ENCODE measurements at regions not wholly inside any gene's neighbourhood (a gene's known extent, or its start where the extent isn't known, plus 50 kb on each side); places are given as distances from the start of the nearest gene placed in this dataset.

- H3K36me3 ChIP-seq, result no peaks in the 10 kb centered on the region
- no peak overlapping the region for H3K27ac ChIP-seq
- no peak overlapping the region for H3K4me3 ChIP-seq (ENCODE audit: low read depth, low read length)
- DNase-seq, result no peak
- H3K27me3 ChIP-seq (ENCODE audit: insufficient read depth, low read depth, severe bottlenecking), result peaks cover 13% of the 10 kb centered on the region
- TF ChIP-seq CTCF (IDR thresholded peaks at IDR 0.05; ENCODE audit: low read depth, low read length), result no peak
- no peaks in the 10 kb centered on the region for H3K9me3 ChIP-seq (ENCODE audit: severe bottlenecking)
Measured at GRCh38 chr2:125444106-125444505, 1211.9 kb upstream of the GYPC start.

- TF ChIP-seq CTCF (IDR thresholded peaks at IDR 0.05; ENCODE audit: low read depth, low read length), result no peak
- Histone ChIP-seq H3K27me3 (ENCODE audit: insufficient read depth, low read depth, severe bottlenecking) (peaks cover 10% of the 10 kb centered on the region), H3K9me3 (ENCODE audit: severe bottlenecking) (no peaks in the 10 kb centered on the region), H3K36me3 (no peaks in the 10 kb centered on the region), H3K4me3 (ENCODE audit: low read depth, low read length) (no peak overlapping the region), H3K27ac (no peak overlapping the region)
- no peak for DNase-seq
Measured at GRCh38 chr2:125445495-125445894, 1210.5 kb upstream of the GYPC start.

GRCh38 chr2:125450092-125450491 lies 1205.9 kb upstream of the GYPC start:
- no peak for DNase-seq
- Histone ChIP-seq H3K27ac (no peak overlapping the region), H3K27me3 (ENCODE audit: insufficient read depth, low read depth, severe bottlenecking) (peaks cover 12% of the 10 kb centered on the region), H3K9me3 (ENCODE audit: severe bottlenecking) (no peaks in the 10 kb centered on the region), H3K4me3 (ENCODE audit: low read depth, low read length) (no peak overlapping the region), H3K36me3 (no peaks in the 10 kb centered on the region)
- TF ChIP-seq CTCF (IDR thresholded peaks at IDR 0.05; ENCODE audit: low read depth, low read length), result no peak

- no peak for TF ChIP-seq CTCF (IDR thresholded peaks at IDR 0.05; ENCODE audit: low read depth, low read length)
- Histone ChIP-seq H3K4me3 (ENCODE audit: low read depth, low read length) (no peak overlapping the region), H3K9me3 (ENCODE audit: severe bottlenecking) (no peaks in the 10 kb centered on the region), H3K27ac (no peak overlapping the region), H3K27me3 (ENCODE audit: insufficient read depth, low read depth, severe bottlenecking) (peaks cover 5% of the 10 kb centered on the region), H3K36me3 (no peaks in the 10 kb centered on the region)
- no peak for DNase-seq
Measured at GRCh38 chr2:125455110-125455509, 1200.8 kb upstream of the GYPC start.

- Histone ChIP-seq H3K9me3 (ENCODE audit: severe bottlenecking) (no peaks in the 10 kb centered on the region), H3K4me3 (ENCODE audit: low read depth, low read length) (no peak overlapping the region), H3K27ac (no peak overlapping the region), H3K36me3 (no peaks in the 10 kb centered on the region), H3K27me3 (ENCODE audit: insufficient read depth, low read depth, severe bottlenecking) (peaks cover 4% of the 10 kb centered on the region)
- no peak for TF ChIP-seq CTCF (IDR thresholded peaks at IDR 0.05; ENCODE audit: low read depth, low read length)
- no peak for DNase-seq
Measured at GRCh38 chr2:125456693-125457363, 1199.1 kb upstream of the GYPC start.

- DNase-seq, result peak; percentile 38
Measured at GRCh38 chr2:125471963-125472362, 1184.0 kb upstream of the GYPC start.

More at GRCh38 chr2:125471963-125472362, 1184.0 kb upstream of the GYPC start:
- Histone ChIP-seq H3K27ac (no peak overlapping the region), H3K9me3 (ENCODE audit: severe bottlenecking) (peaks cover 2% of the 10 kb centered on the region), H3K4me3 (ENCODE audit: low read depth, low read length) (no peak overlapping the region), H3K27me3 (ENCODE audit: insufficient read depth, low read depth, severe bottlenecking) (peaks cover 4% of the 10 kb centered on the region), H3K36me3 (no peaks in the 10 kb centered on the region)
- peak; percentile 71 for TF ChIP-seq CTCF (IDR thresholded peaks at IDR 0.05; ENCODE audit: low read depth, low read length)
